Epidermal melanocyte (primary cell): ENCODE measurements at regions not wholly inside any gene's neighbourhood (a gene's known extent, or its start where the extent isn't known, plus 50 kb on each side); places are given as distances from the start of the nearest gene placed in this dataset.

Source experiments
- DNase-seq: peaks from one replicate; pipeline ENCODE4 v3.0.0; 2011; ENCODE audit warnings: low spot score; ENCODE audit not compliant: insufficient read length

GRCh38 chr7:138254444-138254843, 178.2 kb downstream of the AKR1D1 start:
- DNase-seq = no peak

- DNase-seq = no peak
Observed at GRCh38 chr7:138257459-138258196, 181.4 kb downstream of the AKR1D1 start.

DNA sequence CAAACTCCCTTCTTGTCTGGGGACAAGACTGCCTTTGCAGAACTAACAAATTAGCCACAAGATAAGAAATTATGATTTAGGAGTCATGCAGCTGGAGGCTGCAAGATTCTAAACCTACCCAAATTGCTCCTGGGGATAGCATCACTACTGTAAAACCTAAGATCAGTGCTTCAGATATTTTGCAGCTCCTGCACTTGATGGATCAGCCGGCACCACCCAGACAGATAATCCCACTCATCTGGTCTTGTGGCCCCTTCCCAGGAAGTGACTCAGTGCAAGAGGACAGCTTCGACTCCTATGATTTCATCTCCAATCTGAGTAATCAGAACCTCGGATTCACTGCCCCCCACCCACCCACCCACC, 181.9 kb downstream of the AKR1D1 start:
- DNase-seq = no peak

GRCh38 chr7:138259675-138260074, 183.4 kb downstream of the AKR1D1 start:
- DNase-seq = no peak

DNA sequence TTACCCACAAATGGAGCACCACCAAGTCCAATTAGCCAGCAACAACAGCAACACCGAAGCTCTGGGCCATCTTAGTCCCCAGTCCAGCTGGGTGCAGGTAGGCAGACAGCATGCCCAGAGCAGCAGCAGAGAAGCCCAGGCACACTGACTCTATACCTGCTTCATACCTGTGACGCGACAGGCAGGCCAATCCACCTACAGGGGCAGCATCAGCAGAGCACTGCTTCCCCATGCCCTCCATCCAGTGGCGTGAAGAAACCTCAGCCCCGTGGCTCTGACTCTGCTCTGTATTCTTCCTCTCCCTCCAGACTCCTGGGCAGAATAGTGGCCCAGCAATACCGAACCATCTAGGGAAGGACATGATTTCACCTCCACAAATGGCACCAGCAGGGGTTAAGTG, 191.7 kb downstream of the AKR1D1 start:
- no peak for DNase-seq

GRCh38 chr7:138276891-138277290, 183.2 kb upstream of the TRIM24 start:
- no peak for DNase-seq

DNA sequence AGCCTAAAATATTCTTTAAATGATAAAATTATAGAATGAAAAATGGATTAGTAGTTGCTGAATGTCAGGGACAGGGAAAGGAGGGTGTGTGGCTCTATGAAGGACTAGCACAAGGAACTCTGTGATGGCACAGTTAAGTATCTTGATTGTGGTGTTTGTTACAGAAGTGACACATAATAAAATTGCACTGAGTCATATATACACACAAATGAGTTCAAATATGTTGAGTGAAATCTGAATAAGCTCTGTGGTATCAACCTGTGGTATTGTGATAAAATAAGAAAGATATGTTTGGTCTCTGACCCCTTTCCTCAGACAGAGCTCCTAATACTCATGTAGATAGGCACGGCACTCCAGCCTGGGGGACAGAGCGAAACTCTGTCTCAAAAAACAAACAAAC, 181.5 kb upstream of the TRIM24 start:
- DNase-seq = no peak

DNA sequence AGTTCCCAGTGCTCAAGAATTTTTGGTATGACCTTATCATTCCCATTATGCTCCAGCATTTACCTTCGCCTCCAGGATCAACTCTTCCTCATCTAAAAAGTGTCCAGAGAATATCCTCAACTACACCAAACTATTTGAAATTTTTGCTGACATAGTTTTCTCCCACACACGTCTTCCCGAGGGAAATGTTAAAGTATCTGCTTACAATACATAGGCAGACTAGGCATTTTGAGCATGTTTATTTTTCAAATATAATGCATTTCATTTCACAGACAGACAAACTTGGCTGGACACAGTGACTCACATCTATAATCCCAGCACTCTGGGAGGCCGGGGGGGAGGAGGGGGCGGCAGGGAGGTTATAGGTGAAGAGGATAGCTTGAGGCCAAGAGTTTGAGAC, 177.1 kb upstream of the TRIM24 start:
- no peak for DNase-seq

DNA sequence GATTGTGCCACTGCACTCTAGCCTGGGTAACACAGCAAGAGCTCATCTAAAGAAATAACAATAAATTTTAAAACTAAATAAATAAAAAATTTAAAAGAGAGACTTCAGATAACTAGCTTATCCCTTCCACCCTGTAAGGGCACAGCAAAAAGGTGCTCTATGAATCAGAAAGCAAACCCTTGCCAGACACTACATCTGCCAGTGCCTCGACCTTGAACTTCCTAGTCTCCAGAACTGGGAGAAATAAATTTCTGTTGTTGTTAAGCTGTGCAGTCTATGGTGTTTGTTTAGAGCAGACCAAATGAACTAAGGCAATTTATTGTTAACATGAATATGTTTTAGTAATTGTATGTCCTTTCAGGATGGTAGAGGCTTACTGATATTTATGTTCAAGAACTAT, 174.9 kb upstream of the TRIM24 start:
- no peak for DNase-seq

DNA sequence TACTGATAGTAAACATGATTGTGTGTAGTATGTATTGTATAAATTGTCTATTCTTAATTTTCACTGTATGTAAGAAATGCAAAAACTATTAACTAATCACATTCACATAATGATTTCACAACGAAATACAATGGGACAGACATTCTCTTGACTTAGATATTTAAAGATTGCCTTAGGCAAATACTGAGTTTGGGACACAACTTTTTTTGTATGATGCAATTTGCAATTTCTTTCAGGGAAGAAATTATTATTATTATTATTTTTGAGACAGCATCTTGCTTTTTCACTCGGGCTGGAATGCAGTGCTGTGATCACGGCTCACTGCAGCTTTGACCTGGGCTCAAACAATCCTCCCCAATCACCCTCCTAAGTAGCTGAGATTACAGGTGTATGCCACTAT, 173.2 kb upstream of the TRIM24 start:
- no peak for DNase-seq

- DNase-seq = no peak
Observed at GRCh38 chr7:138287549-138287948, 172.5 kb upstream of the TRIM24 start.

- DNase-seq = no peak
Observed at GRCh38 chr7:138289082-138289481, 171.0 kb upstream of the TRIM24 start.

GRCh38 chr7:138289864-138290263, 170.2 kb upstream of the TRIM24 start:
- no peak for DNase-seq

DNA sequence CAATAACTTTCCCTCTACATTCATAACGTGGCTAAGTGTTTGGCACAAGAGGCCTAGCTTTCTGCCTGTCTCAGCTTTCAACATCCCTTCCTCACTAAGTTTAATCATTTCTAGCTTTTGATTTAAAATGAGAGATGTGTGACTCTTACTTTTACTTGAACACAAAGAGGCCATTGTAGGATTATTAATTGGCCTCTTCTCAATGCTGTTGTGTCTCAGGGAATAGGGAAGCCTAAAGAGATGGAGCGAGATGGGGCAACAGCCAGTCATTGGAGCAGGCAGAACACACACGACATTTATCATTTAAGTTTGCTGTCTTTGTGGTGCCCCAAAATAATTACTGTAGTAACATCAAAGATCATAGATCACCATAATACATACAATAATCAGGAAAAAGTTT, 167.1 kb upstream of the TRIM24 start:
- DNase-seq = no peak

GRCh38 chr7:138295049-138295637, 164.9 kb upstream of the TRIM24 start:
- no peak for DNase-seq

DNA sequence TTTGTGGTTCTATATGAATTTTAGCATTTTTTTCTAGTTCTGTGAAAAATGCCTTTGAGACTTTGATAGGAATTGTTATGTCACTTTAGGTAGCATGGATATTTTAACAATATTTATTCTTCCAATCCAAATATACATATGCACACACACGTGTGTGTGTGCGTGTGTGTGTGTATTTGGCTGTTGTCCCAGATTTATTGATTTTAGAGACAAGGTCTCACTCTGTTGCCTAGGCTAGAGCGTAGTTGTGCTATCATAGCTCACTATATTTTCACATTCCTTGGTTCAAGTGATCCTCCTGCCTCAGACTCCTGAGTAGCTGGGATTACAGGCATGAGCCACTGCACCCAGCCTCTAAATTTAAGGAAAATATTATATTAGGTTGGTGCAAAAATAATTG, 162.5 kb upstream of the TRIM24 start:
- no peak for DNase-seq

GRCh38 chr7:138299066-138299465, 161.0 kb upstream of the TRIM24 start:
- no peak for DNase-seq

- DNase-seq = no peak
Observed at GRCh38 chr7:138303230-138304070, 156.6 kb upstream of the TRIM24 start.

DNA sequence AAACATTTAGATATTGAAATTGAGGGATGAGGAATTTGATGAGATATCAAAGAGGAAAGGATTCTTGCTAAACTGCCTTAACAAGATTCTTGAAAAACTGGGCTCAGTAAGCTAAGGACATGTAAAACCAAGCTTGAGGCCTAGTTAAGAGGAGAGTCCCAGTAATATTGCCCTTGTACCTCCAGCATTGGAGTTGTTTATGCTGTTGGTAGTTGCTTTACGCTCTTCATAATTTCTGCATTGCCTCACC, 156.1 kb upstream of the TRIM24 start:
- no peak for DNase-seq

DNA sequence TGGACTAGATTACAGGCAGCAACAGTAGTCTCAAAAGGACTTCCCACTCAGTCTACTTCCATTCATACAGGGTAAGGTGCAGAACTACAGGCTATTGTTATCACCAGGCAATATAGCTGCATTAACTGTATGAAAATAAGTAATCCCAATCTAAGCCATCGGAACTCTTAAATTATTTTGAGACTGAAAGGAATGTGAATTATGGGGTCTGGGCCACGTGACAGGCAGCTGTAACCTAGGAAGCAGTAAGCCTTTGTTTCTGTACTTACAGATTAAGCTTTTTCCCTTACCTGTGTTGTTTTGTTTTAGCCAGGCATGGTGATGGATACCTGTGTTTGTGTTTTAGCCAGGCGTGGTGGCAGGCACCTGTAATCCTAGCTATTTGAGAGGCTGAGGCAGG, 152.4 kb upstream of the TRIM24 start:
- DNase-seq = no peak

DNA sequence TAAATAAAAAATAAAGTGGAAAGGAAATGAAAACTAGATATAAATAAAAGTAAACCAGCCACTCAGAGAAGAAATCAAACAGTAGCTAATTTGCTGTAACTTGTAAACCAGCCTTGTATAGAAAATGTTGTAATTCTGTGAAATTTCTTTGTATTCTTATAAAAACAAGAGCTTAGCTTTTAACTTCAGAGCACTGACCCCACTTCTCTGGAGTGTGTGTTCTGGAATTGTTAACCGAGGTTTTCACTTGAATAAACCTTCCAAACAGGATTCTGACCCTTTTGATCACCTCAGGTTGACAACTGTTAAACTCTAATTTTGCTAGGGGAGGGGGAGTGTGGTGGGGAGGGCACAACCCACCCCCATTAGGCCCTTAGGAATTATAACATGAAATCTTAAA, 151.9 kb upstream of the TRIM24 start:
- no peak for DNase-seq

DNA sequence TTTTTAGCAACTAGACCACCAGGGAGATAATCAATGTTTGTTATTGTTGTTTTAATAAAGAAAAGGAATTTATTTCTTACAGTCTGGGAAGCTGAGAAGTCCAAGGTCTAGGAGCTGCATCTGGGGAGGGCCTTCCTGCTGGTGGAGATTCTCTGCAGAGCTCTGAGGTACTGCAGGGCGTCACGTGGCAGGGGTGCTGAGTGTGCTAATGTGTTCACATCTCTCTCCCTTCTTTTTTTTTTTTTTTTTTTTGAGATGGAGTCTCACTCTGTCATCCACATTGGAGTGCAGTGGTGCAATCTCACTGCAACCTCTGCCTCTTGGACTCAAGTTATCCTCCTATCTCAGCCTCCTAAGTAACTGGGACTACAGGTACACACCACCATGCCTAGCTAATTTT, 150.9 kb upstream of the TRIM24 start:
- no peak for DNase-seq

DNA sequence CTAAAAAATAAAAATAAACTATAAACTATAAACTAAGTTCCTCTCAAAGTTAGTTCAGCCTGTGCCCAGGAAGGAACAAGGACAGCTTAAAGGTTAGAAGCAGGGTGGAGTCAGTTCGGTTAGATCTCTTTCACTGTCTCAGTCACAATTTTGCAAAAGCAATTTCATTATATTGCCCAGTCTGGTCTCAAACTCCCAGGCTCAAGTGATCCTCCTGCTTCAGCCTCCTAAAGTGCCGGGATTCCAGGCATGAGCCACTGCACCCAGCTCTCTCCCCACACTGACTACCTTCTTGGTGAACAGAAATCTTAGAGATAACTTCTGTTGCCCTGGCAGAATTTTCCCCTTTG, 146.3 kb upstream of the TRIM24 start:
- no peak for DNase-seq
